DMS79 treated with DMSO at 0.1 percent for 48 hours (cell line): ENCODE measurements at regions not wholly inside any gene's neighbourhood (a gene's known extent, or its start where the extent isn't known, plus 50 kb on each side); places are given as distances from the start of the nearest gene placed in this dataset.
A peak's percentile ranks its signal among the peaks of the same experiment; 100 is the strongest.
"Not testable (repeated sequence)": the region's sequence is repeated elsewhere in the genome, so short reads cannot be mapped to it uniquely, and the experiment has no call there.

Experiments used
- DNase-seq: peaks from one replicate; lab custom pipeline; 2025; lab: John Stamatoyannopoulos, UW

GRCh38 chr5:147081311-147081764, 153.5 kb upstream of the STK32A start:
- peak; percentile 12 for DNase-seq

DNA sequence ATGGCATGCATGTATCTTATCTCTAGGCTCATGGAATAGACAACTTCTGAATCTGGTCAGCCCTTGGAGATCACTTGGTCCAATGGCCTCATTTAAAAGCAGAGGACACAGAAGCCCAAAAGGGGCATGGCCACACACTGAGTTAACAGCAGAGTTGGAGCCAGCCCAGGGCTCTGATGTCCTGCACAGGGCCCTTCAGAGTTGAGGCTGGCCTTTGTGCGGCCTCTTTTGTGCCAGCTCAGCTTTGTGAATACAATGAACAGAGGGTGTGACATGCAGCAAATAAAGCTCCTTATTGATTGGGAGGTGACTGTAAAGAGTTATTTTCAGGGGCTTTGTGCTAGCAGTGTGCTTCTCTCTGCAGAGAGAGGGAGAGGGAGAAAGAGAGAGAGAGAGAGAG, 150.1 kb upstream of the STK32A start:
- no peak for DNase-seq

GRCh38 chr5:147085409-147085808, 149.4 kb upstream of the STK32A start:
- no peak for DNase-seq

DNA sequence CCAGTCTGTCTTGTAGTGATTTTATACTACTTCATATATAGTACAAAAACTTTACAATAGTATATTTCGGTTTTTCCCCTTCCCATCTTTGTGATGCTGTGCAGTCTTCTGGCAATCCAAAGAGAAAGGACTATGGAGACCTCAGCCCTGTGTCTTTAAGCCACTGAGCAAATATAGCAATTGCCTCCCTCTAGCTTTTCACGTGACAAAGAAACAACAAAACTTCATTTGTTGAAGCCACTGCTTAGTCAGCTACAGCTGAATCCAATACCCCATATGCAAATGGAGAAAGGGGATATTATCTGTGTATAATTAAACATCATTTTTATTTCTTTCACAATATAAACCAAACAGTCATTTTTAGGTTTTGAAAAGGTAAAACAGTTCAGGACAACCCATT, 142.8 kb upstream of the STK32A start:
- no peak for DNase-seq

- DNase-seq, result no peak
Measured at GRCh38 chr5:147093138-147093537, 141.7 kb upstream of the STK32A start.

DNA sequence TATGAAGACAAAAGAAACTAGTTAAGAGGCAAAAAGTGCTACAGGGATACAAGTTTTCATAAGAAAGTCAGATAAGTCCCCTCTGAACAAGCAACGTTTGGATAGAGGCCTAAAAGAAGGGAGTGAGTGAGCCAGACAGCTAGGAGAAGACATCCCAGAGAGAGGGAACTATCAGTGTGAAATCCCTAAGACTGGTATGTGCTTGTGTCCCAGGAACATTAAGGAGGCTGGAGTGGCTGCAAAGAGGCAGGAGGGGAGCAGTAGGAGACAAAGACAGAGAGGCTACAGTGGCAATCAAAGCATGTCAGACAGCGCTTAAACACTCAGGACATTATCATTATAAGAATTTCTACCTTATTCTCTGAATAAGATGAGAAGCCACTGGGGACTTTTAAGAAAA, 139.1 kb upstream of the STK32A start:
- DNase-seq, result no peak

GRCh38 chr5:147098233-147098790, 136.5 kb upstream of the STK32A start:
- peak; percentile 20 for DNase-seq

DNA sequence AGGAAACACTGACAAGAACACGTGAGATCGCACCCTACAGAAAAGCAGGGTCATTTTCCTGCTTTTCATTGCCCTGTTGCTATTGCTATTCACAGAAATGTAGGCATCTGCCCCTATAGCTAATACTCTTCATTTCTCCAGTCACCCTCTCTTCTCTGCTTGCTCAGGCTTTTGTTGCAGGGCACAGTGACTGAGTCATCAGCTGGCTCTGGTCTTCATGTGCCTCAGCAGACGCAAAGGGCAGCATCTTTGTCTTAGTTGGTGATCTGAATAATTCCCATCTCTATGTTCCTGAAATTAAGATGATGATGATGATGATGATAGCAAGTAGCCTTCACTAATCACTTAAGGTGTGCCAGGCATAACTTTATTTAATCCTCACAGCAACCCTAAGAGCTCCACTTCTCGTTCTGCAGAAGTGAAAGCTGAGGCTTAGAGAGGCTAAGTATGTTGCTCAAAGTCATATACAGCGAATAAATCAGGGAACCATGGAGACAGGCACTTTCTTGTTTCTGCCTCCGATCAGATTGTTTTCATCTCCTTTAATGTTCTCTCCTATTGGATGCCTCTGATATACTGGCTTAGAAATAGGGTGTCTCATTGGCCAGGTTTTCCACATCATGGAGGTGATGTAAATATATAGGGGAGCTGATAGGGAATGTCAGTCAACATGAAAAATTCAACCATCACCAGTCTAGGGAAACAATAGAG, 133.0 kb upstream of the STK32A start:
- no peak for DNase-seq

DNA sequence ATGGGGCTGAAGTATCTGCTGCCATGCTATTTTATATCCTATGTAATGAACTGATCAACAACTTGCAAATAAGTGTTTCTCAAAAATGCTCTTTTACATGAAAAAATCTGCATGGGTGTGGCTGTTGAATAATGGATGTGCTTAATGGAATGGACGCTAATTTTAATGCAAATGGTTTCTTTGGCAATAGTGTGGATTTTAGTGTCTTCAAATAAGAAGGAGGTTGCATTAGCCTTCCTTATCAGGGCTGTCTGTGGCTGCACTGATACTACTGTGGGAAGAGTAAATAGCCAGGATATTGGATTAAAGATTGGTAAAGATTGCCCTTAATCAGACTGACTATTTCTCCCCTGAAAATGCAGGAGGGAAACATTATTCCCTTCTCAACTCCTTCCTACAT, 121.9 kb upstream of the STK32A start:
- no peak for DNase-seq

DNA sequence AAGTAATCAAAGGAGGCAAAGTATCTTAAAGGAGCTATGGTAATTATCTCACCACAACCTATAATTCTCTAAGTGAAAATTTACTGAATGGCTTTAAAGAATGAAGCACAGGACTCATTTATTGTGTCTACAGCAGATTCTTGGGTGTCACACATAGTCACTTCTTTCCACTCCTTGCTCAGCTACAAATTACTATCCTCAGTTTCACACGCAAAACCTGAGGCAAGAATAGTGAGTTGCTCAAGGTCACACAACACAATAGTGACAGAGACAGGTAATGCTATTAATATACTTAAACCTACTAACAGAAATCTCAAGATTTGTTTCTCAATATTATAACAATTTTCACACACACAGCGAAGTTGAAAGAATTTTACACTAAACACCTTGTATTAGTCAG, 120.9 kb upstream of the STK32A start:
- DNase-seq, result no peak

DNA sequence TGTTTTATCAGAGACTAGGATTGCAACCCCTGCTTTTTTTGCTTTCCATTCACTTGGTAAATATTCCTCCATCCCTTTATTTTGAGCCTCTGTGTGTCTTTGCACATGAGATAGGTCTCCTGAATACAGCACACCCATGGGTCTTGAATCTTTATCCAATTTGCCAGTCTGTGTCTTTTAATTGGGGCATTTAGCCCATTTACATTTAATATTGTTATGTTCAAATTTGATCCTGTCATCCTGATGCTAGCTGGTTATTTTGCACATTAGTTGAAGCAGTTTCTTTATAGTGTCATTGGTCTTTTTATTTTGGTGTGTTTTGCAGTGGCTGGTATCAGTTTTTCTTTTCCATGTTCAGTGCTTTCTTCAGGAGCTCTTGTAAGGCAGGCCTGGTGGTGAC, 95.1 kb upstream of the STK32A start:
- not testable (repeated sequence) for DNase-seq

- no peak for DNase-seq
Measured at GRCh38 chr5:147140558-147140957, 94.3 kb upstream of the STK32A start.

DNA sequence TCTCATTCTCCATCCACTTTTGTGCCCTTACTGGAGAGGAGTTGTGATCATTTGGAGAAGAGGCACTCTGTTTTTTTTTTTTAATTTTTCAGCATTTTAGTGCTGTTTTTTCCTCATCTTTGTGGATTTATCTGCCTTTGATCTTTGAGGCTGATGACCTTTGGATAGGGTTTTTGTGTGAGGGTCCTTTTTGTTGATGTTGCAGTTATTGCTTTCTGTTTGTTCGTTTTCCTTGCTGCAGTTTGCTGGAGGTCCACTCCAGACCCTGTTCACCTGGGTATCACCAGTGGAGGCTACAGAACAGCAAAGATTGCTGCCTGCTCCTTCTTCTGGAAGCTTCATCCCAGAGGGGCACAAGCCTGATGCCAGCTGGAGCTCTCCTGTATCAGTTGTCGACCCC, 93.2 kb upstream of the STK32A start:
- not testable (repeated sequence) for DNase-seq

- DNase-seq, result no peak
Measured at GRCh38 chr5:147143215-147143614, 91.6 kb upstream of the STK32A start.

GRCh38 chr5:147145328-147145727, 89.5 kb upstream of the STK32A start:
- no peak for DNase-seq

DNA sequence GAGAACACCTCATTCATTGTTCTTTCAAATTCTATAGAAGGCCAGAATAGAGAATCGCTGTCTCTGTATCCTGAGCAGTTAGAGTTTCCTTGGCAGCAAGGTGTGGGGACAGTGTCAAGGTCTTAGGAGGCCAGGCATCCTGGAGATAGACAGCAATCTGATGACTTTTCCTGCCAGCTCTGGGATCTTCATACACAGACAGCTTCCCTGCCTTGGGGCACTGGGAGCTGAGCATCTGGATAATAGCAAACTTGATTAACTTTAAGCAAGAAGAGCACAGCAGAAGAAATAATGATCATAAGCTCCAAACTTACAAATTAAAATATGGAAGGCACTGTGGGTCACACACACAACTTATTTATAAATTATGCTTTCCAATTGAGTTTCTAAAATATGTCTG, 86.1 kb upstream of the STK32A start:
- no peak for DNase-seq

DNA sequence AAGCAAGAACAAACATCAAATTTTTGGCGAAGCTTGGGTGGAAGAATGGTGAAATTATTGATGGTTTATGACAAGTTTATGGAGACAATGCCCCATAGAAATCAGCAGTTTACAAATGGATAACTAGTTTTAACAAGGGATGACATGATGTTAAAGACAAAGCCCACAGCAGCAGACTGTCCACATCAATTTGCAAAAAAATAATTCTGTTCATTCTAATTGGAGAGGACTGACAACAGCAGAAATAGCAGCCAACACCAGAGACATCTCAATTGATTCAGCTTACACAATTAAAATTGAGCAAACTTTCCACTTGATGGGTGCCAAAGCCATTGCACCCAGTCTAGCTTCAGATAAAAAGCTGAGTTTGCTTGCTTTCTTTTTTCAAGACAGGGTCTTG, 82.7 kb upstream of the STK32A start:
- DNase-seq, result no peak

DNA sequence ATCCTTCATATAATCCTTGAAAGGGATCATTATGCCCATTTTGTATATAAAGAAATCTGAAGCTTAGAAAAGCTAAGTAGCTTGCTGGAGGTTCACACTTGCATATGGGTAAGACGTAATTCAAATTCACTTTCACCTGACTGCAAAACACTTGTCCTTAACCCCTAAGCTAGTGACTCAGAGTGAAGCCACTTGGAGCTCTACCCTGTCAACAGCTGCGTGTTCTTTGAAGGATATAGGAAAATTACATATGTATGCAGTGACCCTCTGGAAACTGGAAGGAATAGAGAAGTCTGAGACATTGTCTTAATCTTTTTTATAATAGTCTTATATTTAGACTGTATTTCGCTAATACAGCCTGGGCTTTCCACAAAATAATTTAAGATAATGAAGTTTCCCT, 80.0 kb upstream of the STK32A start:
- no peak for DNase-seq

GRCh38 chr5:147156012-147156411, 78.8 kb upstream of the STK32A start:
- DNase-seq, result no peak

- no peak for DNase-seq
Measured at GRCh38 chr5:147160902-147161700, 73.7 kb upstream of the STK32A start.

GRCh38 chr5:147162740-147163139, 72.1 kb upstream of the STK32A start:
- DNase-seq, result no peak

DNA sequence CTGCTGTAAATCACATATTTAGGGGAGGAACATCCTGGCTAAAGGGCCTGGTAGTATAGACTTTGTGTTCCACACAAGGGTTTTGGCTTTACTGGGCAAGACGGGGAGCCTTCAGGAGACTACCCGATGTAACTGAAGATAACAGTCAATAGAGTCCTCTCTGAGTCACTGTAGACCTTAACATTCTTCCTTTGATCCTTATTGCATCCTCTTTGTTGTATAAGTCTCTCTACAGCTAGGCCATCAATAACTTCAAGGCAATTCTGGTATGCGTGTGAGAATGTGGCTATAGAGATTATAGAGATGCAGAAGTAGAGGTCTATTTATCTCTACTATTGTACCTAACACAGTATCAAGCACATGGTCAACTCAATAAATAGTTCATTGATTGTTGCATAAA, 67.3 kb upstream of the STK32A start:
- DNase-seq, result no peak
